GM18867 (cell line): ENCODE measurements at regions not wholly inside any gene's neighbourhood (a gene's known extent, or its start where the extent isn't known, plus 50 kb on each side); places are given as distances from the start of the nearest gene placed in this dataset.
"Not testable (repeated sequence)": the region's sequence is repeated elsewhere in the genome, so short reads cannot be mapped to it uniquely, and the experiment has no call there.

ENCODE experiments used
- ATAC-seq: cut with Tn5 transposase; IDR thresholded peaks from one replicate; pipeline ENCODE4 v1.9.1; 2021; ENCODE audit warnings: mild to moderate bottlenecking, moderate library complexity; ENCODE audit not compliant: unreplicated experiment

- ATAC-seq: no peak
Observed at GRCh38 chr22:23397613-23398567, 182.2 kb downstream of the IGLL1 start.

- ATAC-seq: no peak
Observed at GRCh38 chr22:23397008-23397612, 183.0 kb downstream of the IGLL1 start.

- ATAC-seq: no peak
Observed at GRCh38 chr22:23396362-23397007, 183.6 kb downstream of the IGLL1 start.

DNA sequence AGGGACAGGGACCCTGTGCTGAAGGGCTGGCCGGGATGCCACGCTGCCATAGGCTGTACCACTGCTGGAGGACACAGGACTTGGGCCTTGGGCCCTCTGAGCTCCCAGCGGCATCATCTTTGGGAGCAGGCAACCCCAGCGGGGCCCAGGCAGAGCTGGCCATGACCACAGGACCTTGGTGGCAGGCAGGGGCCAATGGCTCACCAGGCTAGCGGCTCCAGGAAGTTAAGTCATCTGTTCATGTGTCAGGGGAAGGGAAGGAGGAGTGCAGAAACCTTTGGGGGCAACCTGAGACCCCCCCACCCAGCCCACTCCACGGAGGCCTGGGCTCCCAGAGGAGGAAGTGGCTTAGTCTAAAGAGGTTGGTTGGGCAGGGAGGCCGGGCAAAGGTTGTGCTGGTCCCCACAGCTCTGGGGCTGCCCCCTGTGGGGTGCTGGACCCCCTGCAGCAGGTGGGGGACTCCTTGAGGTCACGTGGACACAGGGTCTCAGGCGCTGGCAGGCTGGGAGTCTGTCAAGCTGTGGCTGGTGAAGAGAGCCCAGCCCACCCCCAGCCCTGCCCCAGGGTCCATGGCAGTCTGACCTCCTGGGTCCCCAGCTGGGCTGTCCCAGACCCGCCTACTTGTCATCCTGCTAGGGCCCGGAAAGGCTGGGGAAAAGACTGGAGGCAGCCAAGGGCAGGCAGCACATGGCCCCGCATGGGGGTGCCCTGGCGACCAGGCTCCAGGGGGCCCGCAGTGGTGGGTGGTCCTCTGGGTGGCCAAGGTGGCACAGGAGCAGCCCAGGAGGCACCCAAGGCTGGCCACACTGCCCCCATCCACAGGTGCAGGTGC is 184.3 kb downstream of the IGLL1 start:
- no peak for ATAC-seq

DNA sequence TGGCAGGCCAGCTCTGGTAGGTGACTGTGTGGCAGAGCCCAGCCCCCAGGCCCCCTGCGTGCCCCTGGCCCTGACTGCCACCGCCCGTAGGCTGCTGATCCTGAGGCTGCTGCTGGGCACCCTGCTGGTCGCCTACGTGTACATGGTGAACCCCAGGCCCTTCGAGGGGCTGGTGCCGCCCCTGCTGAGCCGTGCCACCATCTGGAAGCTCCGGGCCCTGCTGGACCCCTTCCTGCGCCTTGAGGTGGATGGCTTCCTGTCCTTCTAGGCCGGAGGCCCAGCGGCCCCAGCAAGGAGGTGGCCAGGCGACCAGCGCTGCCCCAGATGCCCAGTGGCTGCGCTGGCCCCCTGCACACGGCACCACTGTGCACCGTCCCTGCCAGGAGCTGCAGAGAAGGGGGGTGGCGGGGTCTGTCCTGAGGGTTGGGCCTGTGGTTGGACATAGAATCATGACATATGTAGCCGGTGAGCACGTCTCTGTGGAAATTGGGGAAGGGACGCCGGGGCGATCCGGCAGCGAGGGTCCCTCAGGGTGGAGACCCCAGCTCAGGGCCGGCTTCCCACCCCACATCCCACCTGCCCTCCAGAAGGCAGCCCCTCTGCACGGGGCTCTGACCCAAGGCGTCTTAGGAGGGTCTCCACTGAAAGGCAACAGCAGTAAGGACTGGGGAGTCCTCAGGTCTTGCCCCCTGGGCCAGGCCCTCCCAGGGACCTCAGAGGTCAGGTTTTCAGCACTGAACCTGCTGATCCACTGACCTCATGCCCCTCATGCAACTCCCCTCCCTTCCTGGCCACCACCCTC is 185.4 kb downstream of the IGLL1 start:
- no peak for ATAC-seq

DNA sequence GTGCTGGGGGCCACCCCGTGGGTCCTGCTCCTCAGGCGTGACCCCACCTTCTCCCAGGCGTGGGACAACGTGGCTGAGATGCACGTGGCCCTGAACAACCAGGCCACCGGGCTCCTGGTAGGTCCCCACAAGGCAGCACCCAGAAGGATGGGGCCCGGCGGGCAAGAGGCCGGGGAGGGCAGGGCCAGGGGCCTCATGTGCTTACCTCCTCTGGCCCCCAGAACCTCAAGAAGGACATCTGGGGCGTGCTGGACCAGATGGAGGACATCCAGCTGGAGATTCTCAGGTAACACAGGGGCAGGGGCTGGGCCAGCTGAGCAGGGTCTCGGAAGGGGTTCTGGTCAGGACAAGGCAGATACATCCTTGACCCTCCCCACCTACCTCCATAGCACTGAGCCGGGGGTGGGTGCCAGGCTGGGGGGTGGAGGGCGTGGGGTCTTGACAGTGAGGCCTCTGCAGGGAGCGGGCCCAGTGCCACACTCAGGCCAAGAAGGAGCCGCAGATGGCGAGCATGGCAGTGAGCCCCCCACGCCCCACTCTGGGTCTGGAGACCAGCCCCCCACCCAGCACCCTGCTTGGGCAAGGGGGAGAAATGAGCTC is 186.3 kb downstream of the IGLL1 start:
- no peak for ATAC-seq

GRCh38 chr22:23393199-23393598 is 186.9 kb downstream of the IGLL1 start:
- not testable (repeated sequence) for ATAC-seq

DNA sequence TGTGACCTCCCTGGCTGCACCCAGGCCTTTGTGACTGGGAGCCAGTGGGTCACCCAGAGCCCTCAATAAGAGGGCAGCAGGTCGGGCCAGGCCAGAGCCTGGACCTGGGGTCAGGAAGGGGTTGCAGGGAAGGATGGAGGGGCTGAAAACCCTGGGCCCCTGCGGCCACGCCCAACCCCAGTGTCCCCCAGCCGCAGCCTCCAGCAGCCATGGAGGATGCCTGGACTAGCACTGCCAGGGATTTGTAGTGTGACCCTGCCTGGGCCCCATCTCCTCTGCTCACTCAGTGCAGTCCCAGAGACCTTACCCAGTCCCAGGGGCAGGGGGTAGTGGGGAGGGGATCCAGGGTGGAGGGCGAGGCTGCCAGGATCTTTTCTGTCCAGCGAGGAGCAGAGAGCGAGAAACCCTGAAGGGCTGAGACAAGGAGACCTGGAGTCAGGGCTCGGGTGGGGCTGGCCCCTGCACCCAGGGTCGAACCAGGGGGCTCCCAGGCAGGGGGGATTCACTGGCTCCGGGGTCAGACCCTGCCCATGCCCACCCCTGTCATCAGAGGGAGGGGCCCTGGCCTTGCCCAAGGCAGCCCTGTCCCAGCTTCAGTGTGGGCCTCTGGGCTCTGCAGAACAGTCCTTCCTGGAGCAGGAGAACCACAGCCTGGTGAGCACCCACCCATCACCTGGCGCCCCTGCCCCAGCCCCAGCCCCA is 187.5 kb downstream of the IGLL1 start:
- ATAC-seq: no peak

DNA sequence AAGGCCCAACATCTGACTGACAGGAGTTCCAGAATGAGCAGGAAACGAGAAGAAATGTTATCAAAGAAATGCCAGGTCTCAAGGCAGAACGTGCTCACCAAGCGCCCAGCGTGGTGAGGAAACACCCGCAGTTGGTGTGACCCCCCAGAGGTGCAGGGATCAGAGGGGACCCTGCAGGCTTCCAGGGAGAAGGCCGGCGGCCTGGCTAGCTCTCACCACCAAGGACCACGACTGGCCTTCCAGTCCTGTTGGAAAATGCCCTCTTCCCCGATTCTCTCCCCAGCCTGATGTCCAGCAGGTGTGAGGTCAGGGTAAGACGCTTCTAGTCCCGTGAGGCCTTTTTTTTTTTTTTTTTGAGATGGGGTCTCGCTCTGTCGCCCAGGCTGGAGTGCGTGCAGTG is 189.1 kb downstream of the IGLL1 start:
- no peak for ATAC-seq

- ATAC-seq: no peak
Observed at GRCh38 chr22:23389271-23390071, 190.6 kb downstream of the IGLL1 start.

GRCh38 chr22:23388517-23388890 is 191.6 kb downstream of the IGLL1 start:
- no peak for ATAC-seq

GRCh38 chr22:23387827-23388516 is 192.1 kb downstream of the IGLL1 start:
- no peak for ATAC-seq

DNA sequence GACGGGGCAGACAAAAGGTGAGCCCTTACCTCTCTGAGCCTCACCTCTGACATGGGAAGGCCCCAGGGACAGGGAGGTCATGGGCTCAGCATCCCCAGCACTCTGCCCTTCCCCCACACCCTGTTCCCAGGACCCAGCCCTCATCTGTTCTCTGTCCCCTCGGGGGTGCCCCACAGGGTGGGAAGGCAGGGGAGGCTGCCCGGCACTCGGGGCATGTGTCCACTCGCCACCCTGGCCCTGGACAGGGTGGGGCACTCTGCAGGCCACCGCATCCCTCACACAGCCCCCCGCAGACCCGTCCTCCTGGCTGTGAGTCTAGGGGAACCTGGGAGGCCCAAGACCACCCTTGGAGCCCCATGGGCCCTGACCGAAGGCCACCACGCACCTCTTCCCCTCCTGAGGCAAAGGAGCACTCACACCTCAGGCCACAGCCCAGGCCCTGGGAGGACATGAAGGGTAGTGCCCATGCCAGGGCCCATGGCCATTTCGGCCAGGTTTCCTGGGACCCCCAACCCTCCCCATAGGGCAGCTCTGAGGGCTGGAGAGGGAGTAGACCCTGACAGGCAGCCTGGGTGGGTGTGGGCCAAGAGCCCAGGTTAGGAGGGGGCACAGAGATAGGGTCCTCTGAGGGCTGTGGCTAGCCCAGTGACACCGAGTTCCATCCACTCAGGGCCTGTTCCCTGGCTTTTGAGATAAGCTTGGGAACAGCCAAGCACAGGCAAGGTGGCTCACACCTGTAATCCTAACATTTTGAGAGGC is 193.1 kb downstream of the IGLL1 start:
- ATAC-seq: no peak

- no peak for ATAC-seq
Observed at GRCh38 chr22:23385678-23386631, 194.1 kb downstream of the IGLL1 start.

DNA sequence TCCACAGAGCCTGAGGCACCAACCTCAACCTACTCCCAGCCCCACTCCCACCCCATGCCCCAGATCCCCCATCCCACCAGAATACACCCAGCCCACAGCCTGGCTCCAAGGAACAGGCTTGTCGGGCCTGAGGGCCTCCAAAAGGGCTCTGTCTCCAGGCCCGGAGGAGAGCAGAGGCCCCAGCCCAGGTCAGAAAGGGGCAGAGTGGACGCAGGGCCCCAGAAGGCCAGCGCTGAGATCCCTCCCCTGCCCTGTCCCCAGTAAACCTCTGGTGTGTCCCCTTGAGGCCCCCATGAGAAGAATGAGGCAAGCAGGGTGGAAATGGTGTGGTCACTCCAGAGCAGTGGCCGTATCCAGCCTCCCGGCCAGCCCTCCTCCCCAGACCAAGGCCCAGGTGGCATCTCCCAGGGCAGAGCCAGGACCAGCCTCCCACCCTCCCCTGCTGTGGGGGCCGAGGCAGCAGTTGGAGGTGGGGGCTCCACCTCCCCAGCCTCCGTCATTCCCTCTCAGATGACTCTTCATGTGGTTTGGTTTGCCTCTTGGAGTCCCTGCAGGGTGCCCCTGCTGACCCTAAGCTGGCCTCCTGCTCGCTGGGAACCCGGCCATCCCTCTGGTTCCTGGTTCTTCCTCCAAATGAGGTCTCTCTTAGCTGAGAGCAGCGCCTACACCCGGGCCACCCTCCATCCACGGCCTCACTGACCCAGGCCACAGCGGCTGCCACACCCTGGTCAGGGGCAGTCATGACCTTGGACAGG is 195.0 kb downstream of the IGLL1 start:
- no peak for ATAC-seq
